ENCODE measurements at regions not wholly inside any gene's neighbourhood (a gene's known extent, or its start where the extent isn't known, plus 50 kb on each side); places are given as distances from the start of the nearest gene placed in this dataset.
"Not testable (repeated sequence)": the region's sequence is repeated elsewhere in the genome, so short reads cannot be mapped to it uniquely, and the experiment has no call there.

DNA sequence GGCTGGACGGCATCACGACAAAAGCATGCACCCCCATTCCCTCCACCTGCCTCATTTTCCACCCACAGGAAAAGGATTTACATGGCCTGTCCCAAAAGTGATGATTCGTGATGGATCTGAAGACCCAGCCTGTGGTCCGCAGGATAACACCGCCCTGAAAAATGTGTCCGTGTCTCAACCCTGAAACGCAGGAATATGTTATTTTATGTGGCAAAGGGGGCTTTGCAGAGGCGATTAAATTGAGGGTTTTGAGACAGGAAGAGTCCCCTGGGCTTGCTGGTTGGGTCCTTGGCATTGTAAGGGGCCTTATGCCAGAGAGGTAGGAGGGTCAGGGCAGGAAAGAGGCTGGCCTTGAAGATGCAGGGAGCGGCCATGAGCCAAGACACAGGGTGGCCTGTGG, 80.2 kb upstream of the PPP2R2D start:
- TF ChIP-seq, protein P1, sequence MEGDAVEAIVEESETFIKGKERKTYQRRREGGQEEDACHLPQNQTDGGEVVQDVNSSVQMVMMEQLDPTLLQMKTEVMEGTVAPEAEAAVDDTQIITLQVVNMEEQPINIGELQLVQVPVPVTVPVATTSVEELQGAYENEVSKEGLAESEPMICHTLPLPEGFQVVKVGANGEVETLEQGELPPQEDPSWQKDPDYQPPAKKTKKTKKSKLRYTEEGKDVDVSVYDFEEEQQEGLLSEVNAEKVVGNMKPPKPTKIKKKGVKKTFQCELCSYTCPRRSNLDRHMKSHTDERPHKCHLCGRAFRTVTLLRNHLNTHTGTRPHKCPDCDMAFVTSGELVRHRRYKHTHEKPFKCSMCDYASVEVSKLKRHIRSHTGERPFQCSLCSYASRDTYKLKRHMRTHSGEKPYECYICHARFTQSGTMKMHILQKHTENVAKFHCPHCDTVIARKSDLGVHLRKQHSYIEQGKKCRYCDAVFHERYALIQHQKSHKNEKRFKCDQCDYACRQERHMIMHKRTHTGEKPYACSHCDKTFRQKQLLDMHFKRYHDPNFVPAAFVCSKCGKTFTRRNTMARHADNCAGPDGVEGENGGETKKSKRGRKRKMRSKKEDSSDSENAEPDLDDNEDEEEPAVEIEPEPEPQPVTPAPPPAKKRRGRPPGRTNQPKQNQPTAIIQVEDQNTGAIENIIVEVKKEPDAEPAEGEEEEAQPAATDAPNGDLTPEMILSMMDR (IDR thresholded peaks at IDR 0.05; ENCODE audit: insufficient read depth, low read length, missing control alignments) = no peak
- POLR2A ChIA-PET = no interaction called here
- no peak for DNase-seq (ENCODE audit: low read depth, low spot score)
- CTCF ChIA-PET = no interaction called here
- no peak overlapping the region for H3K4me3 ChIP-seq (ENCODE audit: low read depth, low read length)

DNA sequence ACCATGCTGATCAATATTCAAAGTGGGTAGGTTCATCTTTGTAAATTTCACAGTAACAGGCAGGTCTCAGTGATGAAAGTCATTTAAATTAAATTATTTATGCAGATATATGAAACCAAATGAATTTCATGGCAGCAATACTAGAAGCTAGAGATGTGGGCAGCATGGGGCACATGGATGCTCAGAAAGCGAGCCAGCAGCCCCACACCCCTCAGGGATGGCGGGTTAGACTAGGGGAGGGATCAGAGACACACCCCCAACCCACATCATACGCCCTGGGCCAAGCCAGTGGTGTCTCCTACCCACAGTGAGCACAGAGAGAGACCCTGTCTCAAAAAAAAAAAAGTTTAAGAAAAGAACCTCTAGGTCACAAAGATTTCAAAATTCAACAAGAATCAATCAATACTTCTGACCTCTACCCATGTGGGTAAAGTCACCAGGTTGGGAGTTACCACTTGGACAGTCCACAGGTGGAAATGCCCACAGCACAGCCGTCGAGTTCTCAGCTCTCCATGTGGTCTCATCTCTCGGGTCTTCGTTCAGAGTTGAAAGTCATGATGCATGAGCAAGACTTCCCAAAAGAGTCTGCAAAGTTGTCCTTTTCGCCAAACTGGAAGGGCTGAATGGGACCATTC, 79.3 kb upstream of the PPP2R2D start:
- no peak for DNase-seq (ENCODE audit: low read depth, low spot score)
- ChIA-PET CTCF (no interaction called here), POLR2A (no interaction called here)
- H3K4me3 ChIP-seq (ENCODE audit: low read depth, low read length) = no peak overlapping the region
- TF ChIP-seq, protein P1 (IDR thresholded peaks at IDR 0.05; ENCODE audit: insufficient read depth, low read length, missing control alignments) = no peak

DNA sequence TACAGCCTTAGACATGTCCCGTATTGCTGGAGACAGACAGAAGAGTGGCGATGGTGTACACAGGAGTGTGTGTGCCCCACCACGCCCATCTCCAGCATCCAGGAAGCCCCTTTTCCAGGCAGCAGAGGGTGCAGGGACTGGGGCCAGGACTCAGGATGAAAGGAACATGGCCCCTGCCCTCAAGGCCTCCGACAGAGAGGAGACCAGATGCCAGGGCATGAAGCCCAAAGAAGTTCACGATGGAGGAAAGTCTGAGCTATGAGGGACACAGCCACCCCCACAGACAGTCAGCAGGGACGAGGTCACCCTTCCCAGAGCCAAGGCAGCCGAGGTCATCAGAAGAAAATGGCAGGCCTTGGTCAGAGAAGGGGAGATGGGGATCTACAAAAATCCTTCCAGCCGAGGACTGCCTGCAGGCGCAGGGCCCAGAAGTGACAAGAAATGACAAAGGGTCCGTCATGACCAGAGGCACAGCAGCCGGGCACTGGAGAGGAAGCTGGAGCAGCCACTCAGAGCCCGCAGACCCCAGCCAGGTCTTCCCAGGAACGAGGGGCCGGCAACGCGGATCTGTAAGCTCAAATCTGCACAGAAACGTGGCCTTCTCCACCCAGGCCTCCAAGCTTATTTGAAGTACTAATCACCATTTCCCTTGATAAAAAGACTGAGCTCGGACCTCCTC, 78.7 kb upstream of the PPP2R2D start:
- TF ChIP-seq, protein P1 (IDR thresholded peaks at IDR 0.05; ENCODE audit: insufficient read depth, low read length, missing control alignments) = no peak
- H3K4me3 ChIP-seq (ENCODE audit: low read depth, low read length) = no peak overlapping the region
- CTCF ChIA-PET = no interaction called here
- DNase-seq (ENCODE audit: low read depth, low spot score) = no peak
- POLR2A ChIA-PET = no interaction called here

DNA sequence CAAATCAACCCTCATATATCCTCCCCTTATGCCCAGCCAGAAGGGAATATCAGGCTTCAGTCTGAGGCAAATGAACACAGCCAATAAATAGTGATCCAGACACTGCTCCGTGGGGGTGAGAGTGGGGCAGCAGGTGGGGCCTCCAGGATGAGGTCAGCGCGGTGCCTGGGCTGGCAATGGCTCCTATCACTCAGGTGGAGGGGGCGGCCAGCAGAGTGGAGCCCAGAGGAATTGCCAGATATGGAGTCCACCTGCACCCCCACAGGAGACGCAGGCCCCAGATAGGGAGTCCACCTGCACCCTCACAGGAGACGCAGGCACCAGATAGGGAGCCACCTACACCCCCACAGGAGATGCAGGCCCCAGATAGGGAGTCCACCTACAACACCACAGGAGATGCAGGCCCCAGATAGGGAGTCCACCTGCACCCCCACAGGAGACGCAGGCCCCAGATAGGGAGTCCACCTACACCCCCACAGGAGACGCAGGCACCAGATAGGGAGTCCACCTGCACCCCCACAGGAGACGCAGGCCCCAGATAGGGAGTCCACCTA, 78.0 kb upstream of the PPP2R2D start:
- no peak for DNase-seq (ENCODE audit: low read depth, low spot score)
- no peak overlapping the region for H3K4me3 ChIP-seq (ENCODE audit: low read depth, low read length)
- CTCF ChIA-PET = no interaction called here
- TF ChIP-seq, protein P1 (IDR thresholded peaks at IDR 0.05; ENCODE audit: insufficient read depth, low read length, missing control alignments) = no peak
- POLR2A ChIA-PET = no interaction called here

DNA sequence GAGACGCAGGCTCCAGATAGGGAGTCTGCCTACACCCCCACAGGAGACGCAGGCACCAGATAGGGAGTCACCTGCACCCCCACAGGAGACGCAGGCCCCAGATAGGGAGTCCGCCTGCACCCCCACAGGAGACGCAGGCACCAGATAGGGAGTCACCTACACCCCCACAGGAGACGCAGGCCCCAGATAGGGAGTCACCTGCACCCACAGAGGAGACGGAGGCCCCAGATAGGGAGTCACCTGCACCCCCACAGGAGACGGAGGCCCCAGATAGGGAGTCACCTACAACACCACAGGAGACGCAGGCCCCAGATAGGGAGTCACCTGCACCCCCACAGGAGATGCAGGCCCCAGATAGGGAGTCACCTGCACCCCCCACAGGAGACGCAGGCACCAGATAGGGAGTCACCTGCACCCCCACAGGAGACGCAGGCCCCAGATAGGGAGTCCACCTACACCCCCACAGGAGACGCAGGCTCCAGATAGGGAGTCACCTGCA, 77.2 kb upstream of the PPP2R2D start:
- POLR2A ChIA-PET; CTCF ChIA-PET; DNase-seq (ENCODE audit: low read depth, low spot score); H3K4me3 ChIP-seq (ENCODE audit: low read depth, low read length): not testable (repeated sequence)

- POLR2A ChIA-PET = no interaction called here
- CTCF ChIA-PET = no interaction called here
Observed at GRCh38 chr10:131824371-131825149, 76.2 kb upstream of the PPP2R2D start.

More at GRCh38 chr10:131824371-131825149, 76.2 kb upstream of the PPP2R2D start:
- no peak overlapping the region for H3K4me3 ChIP-seq (ENCODE audit: low read depth, low read length)
- DNase-seq (ENCODE audit: low read depth, low spot score) = no peak
- TF ChIP-seq, protein P1 (IDR thresholded peaks at IDR 0.05; ENCODE audit: insufficient read depth, low read length, missing control alignments) = no peak
